NCI-H2029 (cell line): ENCODE measurements at regions not wholly inside any gene's neighbourhood (a gene's known extent, or its start where the extent isn't known, plus 50 kb on each side); places are given as distances from the start of the nearest gene placed in this dataset.
A peak's percentile ranks its signal among the peaks of the same experiment; 100 is the strongest.

Experiments used
- DNase-seq: peaks from one replicate; lab custom pipeline; 2025; lab: John Stamatoyannopoulos, UW

DNA sequence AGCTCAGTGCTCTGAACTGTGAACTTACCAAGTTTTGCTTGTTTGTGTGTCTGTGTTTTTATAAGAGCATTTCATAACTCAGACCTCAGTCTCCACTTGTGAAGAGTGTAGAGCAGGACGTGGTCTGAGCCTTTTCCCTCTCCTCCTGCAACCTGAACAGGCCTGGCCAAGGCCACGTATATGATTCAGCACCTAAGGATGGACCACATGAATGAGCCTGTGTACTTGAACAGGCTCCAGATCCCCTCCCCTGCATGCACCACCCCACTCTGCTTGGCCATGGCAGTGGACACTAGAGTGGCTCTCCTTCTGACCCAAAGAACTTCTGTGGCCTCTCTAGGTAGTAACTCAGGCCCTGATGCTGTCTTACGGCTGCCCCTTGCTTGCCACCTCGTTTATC is 125.9 kb upstream of the FSTL4 start:
- DNase-seq = no peak

DNA sequence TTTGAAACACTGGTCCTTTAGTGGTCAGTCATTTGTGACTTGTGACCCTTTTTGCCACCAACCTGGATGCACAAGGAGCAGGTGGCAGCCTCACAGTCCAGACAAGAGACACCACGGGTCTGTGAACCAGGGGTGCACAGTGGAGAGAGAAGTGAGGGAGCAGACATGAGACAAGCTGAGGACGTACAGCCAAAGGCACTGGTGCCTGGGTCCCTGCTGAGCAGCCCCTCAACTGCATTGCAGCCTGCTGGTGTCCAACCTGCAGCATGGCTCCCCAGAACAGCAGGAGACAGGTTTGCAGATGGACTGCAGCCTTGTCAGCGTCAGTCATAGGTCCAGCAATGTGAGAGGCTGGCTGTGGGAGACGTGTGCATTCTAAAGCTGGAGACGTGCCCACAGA is 124.2 kb upstream of the FSTL4 start:
- DNase-seq = no peak

DNA sequence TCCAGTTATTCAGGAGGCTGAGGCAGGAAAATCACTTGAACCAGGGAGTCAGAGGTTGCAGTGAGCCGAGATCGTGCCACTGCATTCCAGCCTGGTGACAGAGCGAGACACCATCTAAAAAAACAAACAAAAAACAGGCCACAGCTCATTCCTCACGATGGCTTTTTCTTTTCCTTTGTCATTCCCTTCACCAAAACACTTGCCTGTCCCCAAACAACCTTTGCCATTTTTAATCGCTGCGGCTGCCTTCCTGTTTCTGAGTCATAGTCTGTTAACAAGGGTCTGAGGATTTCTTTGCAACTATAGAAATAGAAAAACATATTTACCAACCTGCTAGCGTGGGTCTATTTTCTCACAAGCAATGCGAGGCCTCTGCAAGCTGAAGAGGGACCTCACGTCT is 123.0 kb upstream of the FSTL4 start:
- peak; percentile 23 for DNase-seq

DNA sequence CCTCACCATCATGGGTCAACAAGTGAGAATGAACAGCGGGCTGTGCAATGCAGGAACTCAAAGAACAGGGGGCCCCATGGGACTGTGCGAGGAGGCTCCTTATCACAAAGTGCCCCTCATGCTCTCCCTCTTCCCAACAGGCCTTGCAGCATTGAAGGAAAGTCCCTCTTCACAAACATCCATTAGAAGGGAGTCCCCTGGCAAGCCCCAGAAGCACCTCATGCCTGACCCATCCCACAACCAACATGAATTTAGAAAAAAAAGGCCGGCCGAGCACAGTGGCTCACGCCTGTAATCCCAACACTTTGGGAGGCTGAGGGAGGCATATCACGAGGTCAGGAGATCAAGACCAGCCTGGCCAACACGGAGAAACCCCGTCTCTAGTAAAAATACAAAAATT is 122.6 kb upstream of the FSTL4 start:
- no peak for DNase-seq

DNA sequence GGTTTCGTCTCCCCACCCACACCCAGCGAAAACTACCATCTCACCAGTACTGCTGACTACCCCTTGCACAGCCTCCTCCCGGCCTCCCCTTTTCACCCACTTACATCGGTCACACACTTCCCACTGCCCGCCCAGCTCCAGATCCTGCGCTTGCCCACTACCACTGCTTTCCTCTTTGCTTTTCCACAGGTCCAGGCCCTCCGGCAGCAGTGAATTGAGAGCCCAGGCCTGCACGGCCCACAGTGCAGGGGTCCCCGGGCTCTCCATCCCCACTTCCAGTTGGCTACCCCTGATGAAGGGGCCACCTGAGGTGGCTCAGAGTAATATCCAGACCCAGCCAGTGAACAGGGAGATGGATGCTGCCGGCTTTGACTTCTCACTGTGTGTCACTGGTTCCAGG is 120.2 kb upstream of the FSTL4 start:
- no peak for DNase-seq

DNA sequence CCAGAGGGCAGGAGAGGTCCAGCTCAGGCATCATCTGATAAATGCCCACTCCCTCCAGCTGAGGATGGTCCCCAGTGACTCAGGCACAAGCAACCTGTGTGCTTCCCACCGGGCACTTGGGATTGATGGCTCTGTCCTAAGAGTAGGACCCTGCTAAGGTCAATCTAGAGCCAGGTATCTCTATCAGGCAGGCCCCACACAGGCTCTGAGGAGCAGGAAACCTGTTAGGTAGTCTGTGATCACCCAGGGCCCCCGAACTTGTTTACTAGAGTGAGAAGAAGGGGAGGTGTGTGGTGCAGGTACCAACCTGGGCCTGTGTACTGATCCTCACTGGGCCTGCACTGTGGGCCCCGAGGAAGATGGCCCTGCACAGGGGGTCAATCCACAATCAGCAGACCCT is 119.6 kb upstream of the FSTL4 start:
- no peak for DNase-seq

DNA sequence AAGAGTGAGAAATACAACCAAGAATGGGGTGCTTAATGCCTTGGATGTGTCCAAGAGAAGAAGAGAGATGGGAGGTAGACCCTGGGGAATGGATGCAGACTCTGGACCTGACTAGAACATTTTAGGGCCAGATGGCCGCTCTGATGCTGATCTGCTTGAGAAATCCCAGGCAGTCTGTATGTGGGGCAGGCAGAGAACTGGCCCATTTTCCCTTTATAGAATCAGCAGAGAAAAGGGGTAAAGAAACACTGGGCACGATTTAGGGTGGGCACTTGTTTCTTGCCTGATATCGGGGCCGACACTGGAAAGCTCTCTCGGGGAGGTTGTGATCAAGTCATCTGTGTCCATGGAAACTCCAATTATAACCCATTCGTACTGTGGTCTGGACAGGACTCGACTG is 118.5 kb upstream of the FSTL4 start:
- DNase-seq = no peak

DNA sequence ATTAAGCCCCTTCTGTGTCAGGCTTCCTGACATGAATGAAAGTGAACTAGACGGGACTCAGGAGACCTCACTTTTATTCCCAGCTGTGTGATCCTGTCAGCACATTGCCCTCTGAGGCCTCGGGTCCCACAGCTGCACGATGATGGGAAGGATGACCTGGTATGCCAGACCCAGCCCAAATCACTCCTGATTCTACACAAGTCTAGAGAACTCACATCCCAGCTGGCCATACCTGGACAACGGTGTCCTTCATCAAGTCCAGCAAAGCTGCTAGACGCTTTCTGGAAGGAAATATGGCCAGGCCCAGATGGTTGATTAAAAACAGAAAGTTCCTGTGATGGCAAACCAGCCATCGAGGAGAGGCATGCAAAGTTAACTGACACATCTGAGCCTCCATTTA is 118.0 kb upstream of the FSTL4 start:
- no peak for DNase-seq

DNA sequence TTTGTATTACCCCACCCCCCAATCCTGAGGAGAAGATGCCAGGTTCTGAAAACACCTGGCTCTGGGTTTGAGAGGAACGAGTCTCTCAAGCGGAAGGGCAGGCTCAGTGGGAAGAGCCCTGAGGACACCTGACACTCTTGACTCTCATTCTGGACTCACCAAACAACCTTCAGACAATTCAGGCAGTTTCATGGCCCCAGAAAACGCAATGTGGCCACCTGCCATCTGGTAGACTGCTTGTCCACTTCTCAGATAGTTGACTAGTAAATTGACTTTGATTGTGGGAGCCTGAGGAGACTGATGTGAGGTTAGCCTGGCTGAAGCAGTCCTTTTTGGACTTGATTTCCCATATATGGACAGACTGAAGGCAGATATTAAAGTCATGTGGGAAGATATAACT is 117.5 kb upstream of the FSTL4 start:
- no peak for DNase-seq

DNA sequence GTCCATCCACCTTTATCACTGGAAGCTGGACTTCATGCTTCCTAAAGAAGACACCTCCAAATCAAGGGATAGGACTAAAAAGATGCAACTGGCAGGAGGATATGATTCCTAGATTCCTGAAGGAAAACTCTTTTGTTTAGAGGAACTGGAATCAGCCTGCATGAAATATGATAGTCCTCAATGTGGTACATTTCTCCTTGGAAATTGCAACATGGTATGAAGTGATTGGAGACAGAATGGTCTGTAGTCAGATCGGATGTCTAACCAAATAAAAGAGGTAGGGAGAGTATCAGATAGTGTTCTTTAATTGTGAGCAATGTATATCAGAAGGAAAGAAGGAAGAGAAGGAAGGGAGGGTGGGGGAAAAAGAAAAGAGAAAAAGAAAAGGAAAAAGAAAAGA is 116.1 kb upstream of the FSTL4 start:
- peak; percentile 17 for DNase-seq

DNA sequence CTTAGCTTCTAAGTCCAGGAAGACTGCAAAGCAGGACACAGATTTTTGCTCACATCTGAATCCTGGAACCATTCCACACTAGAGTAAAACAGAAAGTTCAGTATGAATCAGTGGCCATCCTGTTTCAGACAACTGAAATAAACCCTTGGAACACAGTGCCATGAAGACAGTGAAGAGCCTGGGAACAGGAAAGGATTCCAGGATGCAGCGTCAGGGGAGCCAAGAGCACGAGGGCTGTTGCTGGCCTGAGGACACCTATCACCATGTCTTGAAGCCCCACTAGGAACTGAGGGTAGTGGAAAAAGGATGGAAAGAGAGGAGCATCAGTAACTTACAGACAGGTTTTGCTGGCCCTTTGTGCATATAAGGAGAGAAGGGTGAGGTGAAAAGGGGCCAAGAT is 115.3 kb upstream of the FSTL4 start:
- DNase-seq = no peak

DNA sequence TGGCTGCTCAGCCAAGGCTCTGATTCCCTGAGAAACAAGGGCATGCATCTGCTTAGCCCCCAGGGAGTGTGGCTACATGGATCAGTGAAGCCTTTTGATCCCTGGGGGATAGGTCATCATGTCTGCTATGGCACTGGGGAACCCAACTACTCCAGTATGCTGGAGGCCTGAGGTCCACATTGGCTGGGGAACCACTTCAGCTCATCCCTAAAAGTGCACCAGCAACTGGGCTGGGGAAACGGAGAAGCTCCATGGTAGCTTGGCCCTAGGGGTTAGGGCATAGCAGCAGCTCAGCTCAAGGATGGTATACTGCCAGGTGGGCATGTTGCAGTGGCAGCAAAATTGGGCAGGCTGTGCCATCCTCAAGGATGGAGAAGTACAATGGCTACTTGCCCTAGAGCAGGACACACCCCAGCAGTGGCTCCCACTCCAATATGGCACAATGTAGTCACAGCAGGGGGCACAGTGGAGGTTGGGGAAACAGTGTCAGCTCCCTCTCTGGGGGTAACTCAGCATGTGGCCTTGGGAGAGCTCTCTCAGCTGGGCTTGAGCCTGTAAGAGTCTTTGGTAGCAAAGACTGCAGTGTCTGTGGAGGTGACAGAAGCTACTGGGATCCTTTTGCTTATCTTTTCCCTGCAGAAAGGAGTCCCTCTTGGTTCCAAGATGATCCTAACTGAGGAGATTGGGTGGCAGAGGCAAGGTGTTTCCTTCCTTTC is 111.5 kb upstream of the FSTL4 start:
- no peak for DNase-seq

DNA sequence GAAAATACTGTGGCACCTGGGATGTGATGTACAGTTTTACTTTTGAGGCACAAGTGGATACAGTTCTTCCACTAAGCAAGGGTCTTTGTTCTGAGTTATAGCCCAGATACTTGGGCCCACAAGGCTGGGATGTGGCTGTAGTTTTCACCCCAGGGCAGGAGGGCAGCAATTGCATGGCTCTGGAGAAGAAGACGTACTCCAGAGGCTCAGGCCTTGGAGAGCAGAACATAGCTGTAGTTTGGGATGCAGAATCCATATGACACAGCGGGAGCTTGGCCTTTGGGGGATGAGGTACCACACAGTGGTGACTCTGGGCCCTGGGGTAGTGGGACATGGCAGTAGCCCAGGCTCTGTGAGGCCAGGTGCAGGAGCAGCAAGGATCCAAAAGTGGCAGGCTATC is 110.8 kb upstream of the FSTL4 start:
- DNase-seq = no peak

DNA sequence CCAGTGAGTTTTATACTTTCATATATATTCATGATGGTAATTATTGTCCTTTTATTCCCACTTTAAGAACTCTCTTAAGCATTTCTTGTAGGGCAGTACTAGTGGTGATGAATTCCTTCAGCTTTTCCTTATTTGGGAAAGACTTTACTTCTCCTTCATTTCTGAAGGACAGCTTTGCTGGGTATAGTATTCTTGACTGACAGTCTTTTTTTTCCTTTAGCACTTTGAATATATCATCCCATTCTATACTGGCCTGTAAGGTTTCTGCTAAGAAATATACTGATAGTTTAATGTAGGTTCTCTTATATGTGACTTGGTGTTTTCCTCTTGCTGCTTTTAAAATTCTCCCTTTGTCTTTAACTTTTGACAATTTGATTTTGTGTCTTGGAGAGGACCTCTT is 109.0 kb upstream of the FSTL4 start:
- DNase-seq = no peak

DNA sequence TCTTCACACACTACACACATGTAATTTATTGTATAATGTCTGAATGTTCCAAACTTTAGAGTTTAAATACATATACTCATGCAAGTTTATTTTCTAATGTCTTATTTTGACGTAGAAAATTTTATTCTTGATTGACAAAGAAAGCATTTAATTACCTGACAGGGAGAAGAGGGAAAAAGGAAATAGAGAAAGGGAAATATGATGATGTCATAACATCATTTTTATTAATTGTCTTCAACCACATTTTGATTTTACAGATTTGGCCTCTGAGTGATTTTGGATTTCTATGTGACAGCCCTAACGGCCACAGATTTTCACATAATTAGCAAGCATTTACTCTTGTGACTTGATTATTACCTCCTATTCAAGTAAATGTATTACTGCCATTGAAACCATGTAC is 106.1 kb upstream of the FSTL4 start:
- DNase-seq = no peak

DNA sequence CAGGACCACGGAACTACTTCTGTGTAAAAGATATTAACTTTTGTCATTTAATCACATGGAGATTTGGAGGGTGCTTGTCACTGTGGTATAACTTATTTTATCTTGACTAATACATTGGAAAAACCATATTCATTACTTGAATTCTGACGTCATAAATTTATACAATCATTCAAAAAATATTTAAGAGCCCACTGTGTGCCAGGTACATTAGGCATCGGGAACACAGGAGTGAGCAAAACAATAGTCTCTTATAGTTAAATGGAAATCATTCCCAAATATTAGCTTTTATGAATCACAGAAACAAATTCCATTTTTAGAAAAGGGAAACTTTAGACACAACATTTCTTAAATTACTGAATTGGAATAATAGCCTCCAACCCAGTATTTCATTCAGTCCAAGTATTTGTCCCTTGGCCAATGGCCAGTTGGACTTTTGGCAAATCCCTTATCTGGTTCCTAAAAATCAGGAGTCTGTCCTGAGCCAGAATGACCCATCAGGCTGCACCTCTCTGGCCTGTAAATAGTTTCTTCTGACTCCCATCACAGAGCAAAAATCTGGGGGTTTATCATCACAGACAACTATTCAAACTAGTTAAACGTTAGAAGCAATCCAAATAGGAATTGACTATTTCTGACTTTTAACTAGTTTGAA is 104.3 kb upstream of the FSTL4 start:
- DNase-seq = no peak

DNA sequence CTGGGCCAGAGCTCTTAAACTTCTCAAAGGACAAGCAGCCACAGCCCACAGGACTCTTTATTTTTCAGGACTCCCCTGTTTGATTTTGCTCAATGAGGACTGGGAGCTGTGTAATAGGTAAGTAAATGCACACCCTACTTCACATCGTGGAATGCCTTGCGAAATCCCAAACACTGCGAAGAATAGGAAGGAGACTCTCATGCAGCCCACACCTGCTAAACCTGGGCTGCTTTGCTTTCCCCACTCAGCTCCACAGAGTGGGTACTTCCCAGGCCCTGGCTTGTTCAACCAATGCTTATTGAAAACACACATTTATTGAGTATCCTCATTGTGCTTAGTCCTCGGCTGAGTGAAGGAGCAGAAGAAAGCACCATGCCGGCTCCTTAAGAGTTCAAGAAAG is 103.3 kb upstream of the FSTL4 start:
- DNase-seq = no peak

DNA sequence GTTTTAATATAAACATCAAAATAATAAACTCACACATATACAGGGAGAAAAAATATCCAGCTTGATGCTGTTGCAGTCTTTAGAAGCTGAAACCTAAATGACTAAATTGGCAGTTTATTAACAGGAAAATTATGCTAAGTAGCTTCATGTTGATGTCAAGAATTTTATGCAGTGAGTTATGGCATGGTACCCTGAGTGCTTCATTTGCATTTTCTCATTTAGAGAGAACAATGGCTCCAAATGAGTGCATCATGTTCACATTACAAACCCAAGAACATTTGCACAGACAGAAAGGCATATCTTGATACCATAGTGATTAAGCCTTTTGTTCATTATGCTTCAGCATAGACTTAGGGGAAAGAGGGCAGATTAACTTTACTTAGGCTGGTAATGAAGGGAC is 102.9 kb upstream of the FSTL4 start:
- no peak for DNase-seq

DNA sequence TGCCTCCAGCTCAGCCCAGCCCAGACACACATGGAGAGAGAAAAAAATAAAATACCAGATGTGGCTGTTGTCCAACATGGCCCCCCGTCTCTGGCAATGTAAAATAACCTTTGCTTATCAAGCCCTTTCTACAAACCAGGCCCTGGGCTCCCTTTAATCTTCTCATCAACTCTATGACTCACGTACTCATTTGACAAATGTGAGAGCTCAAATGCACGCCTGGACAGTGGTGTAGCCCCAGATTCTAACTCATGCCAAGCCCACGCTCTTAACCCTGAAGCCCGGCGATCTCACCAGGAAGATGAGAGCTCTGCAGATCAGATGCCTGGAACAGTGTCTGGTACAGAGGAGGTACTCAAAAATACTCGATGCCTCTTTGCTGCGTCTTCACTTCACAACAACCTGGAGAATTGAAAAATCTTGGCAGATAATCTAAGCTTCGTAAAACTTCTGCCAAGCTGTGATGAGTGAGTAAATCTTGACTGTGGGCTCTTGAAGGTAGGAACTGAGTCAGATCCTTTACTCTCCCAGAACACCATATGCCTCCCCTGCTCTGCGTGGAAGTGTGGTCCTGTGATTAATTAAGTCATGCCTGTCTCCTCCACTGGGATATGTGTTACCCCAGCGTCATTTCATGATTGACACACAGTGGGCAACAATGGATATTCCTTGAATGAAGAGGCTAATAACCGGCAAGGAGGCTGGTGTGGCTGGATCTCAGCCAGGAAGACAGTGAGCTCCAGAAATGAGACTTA is 102.0 kb upstream of the FSTL4 start:
- no peak for DNase-seq

DNA sequence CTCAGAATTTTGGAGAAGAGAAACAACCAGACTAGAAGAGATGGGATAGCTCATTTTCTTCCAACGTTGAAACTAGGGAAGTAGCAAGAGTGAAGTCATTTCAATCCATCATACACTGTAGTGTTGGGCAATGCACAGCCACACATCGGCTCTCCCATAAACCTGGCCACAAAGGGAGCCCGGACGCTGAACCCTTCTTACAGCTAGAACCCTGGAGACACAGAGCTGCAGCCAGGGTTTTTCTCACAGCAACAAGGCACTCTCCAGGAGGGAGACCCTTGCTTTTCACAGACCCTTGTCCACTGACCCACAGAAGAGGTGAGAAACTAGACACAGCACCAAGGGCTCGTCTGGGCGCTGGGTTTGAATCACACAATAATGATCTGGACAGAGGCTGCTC is 101.4 kb upstream of the FSTL4 start:
- DNase-seq = no peak

DNA sequence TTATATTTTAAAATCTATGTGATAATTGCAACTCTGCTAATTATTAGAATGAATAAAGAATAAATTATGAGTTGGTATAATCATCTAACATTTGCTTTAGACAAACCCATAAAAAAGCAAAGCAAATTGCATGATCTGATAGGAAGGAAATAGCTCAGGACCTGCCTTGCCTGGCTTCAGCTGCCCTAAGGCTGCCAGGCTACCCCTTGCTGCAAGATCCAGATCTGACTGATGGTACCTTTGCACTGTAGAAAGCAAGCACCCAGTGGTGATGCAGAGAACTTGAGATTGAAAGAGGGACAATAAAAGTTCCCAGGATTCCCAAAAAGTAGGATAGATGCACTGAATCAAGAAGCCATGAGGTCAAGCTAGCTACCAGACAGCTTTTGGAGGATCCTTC is 100.9 kb upstream of the FSTL4 start:
- DNase-seq = no peak

DNA sequence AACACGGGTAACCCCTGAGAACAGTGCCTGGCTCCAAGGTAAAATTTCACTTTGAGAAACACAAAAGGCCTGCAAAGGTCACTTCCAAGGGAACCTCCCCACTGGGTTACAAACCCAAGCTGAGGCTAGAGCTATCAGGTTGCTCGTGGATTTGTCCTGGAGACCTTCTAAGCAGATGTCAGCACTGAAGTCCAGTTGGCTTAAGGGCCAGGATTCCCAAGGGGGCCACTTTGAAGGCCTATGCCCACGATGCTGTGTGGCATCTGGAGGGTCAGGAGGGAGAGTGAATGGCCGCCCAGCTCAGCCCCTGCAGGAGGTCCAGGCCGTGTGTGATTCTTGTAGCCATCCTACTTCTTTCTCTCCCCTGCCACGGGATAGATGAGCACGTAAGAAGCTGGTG is 100.2 kb upstream of the FSTL4 start:
- no peak for DNase-seq

DNA sequence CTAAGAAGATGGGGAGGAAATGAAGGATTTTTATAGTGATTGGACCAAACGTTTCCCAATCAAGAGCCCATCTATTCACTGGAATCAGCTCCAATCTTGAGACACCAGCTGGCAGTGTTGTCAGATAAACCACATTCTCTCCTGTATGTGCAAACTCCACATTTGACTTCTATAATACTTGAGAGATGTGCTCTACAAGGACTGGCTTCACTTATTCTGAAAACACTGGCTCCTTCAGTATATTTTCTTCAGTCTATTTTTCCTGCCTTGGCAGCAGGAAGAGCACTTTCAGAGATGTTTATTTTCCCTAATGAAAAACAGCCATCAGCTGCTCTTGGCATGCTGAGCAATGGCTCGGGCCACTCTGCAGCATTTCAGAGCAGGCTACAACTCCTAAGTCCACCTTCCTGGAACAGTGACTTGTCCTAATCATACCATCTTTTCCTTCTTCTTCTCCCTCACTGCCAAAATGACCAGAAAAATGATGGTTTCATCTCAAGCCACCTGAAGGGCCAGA is 96.9 kb upstream of the FSTL4 start:
- no peak for DNase-seq
